SKM-1 treated with dmso at 0.1 percent for 144 hours (cell line): ENCODE measurements at regions not wholly inside any gene's neighbourhood (a gene's known extent, or its start where the extent isn't known, plus 50 kb on each side); places are given as distances from the start of the nearest gene placed in this dataset.

Experiments used
- DNase-seq: peaks from one replicate; lab custom pipeline; 2025; ENCODE audit not compliant: unreplicated experiment; lab: John Stamatoyannopoulos, UW

DNA sequence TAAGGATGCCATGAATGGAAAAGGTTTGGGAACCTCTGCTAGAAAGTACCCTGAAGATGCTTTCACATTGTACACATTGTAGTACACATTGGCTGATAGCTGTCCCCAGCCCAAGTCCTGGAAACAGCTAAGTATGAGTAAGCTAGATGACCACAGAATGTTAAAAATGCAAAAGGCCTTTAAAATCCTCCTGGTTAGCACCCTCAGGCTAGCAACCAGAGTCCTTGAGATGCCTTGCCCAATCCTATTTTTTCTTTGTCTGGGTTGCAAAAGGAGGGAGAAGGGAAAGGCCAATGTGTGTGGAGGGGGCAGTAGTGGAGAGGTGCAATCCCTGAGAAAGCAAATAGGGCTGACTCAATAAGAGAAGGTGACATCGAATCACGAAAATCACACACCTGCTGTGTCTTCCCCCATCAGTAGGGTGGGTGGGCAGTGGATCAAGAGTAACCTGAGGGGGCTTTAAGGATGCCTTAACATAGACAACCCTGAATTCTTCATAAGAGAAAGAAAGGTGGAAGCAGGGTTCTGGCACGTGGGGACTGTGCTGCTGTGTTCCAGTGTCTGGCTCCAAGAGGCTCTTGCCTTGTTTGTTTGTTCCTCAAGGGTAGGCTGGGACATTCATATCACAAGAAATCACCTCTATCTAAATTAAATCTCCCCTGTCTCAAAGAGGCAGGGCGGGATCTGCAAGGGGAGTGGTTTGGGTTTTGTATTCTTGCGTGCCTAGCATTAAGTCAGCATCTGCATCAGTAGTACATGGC is 266.2 kb upstream of the PLXNA2 start:
- no peak for DNase-seq

DNA sequence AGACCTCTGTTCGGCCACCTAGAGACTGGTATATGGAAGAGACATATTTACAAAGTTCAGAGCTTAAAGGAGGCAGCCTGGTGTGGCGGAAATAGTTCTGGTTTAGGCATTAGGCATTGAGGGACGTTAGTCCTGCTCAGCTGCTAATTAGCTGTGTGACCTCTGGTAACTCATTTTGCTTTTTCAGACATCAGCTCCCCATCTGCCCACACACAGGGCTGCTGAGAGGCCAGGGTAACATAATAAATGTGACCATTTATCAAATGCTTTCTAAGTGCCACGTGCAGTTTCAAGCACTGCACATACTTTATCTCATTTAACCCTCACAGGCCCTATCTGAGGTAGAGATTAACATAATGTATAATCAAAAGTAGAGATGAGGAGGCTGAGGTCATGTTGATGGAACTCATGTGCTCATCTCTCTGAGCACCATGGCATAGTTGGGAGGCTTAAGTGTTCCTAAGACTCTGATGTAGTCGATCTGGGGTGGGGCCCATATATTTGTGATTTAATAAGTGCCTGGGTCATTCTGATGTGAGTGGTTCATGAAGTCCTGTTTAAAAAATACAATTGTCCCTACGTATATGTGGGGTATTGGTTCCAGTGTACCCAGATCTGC is 267.2 kb upstream of the PLXNA2 start:
- no peak for DNase-seq

DNA sequence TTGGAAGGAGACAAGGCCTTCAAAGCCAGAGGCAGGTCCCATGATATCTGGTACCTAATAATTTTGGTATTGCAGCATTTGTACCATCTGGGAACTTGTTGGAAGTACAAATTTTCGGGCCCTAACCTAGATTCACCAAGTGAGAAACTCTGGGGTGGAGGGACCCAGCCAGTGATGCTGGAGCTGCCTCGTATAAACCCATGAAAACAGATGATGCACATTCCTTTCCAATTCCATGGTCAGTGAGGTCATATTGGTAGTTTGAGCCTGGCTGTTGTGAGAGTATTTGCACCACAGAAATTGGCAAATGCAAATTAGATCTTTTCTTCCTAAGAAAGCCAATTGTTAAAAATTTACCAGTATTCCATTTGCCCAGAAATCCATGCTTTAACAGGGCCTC is 269.6 kb upstream of the PLXNA2 start:
- DNase-seq, result no peak

DNA sequence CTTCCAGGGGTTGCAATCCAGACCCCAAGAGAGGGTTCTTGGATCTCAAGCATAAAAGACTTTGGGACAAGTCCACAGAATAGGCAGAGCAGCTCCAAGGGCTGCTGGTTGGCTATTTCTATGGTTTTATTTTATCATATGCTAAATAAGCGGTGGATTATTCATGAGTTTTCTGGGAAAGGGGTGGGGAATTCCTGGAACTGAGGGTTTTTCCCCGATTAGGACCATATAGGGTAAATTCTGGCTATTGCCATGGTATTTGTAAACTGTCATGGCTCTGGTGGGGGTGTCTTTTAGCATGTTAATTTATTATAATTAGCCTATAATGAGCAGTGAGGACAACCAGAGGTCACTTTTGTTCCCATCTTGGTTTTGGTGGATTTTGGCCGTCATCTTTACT is 270.9 kb upstream of the PLXNA2 start:
- DNase-seq, result no peak

DNA sequence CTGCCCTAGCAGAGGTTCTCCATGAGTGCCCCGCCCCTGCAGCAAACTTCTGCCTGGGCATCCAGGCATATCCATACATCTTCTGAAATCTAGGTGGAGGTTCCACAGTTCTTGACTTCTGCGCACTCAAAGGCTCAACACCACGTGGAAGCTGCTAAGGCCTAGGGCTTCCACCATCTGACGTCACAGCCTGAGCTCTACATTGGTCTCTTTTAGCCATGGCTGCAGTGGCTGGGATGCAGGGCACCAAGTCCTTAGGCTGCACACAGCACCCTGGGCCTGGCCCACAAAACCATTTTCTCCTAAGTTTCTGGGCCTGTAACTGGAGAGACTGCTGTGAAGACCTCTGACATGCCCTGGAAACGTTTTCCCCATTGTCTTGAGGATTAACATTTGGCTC is 272.6 kb upstream of the PLXNA2 start:
- DNase-seq, result no peak

DNA sequence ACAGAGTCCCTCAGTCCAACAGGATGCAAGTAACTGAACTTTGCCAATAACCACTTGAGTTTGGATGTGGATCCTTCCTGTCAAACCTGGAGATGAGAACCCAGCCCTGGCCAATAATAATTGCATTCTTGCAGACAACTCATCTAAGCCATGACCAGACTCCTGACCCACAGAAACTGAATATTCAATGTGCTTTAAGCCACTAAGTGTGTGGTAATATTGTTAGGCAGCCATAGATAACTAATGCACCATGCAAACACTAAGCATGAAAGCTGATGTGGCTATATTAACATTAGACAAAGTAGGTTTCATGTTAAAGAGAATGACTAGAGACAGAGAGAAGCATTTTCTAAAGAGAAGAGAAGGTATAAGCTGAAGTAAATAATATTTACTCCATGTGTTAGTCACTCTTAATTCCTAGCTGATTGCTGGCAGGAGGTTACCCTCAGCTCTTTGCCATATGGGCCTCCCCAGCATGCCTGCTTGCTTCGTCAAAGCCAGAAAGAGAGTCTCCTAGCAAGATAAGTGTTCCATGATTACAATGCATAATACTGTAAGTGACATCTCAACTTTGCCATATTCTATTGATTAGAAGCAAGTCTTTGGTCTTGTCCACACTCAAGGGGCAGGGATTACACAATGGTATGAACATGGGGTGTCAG is 276.4 kb upstream of the PLXNA2 start:
- no peak for DNase-seq

DNA sequence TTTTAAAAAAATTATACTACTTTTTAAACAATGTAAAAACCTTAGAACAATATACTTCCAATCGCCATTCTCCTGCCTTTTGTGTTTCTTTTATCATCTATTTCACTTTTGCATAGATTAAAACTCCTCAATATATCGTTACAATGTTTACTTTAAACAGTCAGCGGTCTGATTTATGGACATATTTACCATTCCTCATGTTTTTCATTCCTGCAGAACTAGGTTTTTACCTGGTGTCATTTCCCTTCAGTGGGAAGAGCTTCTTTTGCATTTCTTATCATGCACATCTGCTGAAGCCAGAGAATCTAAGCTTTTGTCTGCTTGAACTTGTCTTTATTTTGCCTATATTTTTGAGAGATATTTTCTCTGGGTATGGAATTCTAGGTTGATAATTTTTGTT is 277.4 kb upstream of the PLXNA2 start:
- no peak for DNase-seq

DNA sequence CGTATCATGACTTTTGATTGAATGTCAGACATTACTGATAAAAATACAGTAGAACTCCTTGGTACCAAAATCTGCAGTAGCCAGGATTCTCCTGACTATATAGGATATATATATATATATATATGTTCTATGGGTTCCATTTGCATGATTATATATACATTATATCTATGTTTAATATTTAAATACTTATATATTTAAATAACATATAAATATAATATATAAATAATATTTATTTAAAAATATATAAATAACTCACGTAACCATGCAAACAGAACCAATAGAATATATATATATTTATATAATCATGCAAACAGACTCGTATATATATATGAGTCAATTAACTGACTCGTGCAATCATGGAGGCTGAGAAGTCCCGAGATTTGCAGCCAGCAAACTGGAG is 278.8 kb upstream of the PLXNA2 start:
- DNase-seq, result no peak

DNA sequence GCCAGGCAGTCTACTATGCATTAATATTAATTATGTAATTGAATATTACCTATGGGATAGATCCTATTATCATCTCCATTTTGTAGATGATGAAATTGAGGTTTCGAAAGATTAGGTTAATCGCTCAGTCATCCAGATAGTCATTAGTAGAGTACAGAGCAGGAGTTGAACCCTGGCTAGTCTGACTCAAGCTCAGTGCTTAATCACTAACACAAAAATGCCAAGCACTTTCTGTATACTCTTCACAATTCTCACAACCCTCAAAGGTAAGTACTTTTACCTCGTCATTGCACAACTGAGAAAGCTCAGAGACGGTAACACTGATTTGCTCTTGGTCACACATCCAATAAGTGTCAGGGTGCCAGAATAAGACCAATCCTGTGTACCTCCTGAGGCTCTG is 280.2 kb upstream of the PLXNA2 start:
- no peak for DNase-seq

DNA sequence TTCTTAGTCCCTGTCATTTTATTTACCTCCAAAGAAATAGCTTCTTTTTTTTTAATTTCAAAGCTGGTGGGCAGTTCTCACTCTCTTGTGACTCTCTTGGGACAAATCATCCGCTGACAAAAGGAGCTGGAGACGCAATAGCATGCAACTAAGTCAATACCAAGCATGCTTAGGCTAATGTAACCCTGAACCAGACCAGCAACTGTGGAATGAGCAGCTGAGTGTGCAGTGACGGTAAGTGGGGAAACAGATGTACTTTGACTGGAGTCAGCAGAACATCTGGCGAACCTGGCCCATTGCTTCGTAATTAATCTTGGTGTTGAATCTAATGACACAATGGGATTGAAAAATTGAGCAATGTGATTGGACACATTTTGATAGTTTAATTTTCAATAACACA is 280.7 kb upstream of the PLXNA2 start:
- DNase-seq, result no peak

DNA sequence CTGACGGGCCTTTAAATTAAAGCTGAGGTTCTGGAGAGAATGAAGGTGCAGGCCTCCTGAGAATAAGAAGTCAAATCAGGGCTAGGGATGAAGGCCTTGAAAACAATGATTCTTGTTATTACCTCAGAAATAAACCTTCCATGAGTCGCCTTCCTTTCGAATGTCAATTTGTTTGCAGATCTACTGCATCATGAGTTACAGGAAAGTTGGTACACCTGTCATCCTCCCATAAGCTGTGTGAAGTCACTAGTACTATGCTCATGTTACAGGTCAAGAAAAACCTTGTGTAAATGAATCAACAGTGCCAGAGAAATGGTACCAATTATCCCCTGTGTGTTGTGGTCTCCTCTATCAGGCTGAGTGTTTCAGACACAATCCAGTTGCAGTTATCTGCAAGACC is 281.2 kb upstream of the PLXNA2 start:
- no peak for DNase-seq

DNA sequence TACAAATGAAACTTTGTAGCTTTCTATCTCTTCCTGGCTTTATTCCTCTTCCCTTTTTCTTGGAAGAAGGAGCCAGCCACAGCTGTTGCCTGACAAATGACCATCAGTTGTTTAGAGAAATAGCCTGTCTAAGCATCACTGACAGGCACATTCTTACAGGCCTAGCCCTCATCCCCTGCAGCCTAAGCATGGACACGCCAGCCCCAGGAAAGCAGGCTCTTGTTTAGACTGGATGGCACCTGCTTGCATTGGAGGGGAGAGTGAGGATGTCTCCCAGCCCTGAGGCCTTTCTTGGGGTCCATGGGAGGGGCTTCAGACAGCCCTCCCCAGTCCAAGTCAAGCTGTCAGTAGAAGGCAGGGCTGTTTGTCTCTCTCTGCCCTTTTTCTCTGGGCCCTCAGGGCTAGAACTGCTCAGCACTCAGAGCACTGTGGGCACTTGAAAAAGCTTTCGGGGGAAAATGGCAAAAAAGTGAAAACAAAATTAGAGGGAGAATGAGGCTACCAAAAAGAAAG is 282.5 kb upstream of the PLXNA2 start:
- no peak for DNase-seq

DNA sequence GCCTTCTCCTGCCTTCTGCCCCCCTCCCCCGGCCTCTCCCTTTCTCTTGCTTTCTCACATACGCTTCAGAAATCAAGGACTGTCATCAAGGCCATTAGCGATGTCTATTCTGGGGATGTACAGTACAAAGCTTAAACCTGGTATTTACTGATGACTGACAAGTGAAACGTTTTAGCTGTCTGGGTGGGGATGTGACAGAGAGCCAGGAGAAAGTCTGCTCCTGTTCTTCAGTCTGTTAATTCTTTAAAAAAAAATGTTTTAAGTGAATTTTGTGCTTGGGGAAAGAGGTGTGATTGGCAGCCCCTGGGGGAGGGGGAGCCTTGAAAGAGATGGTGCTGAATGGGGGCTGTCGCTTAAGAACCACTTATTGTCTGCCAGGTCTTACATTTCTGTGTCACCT is 283.0 kb upstream of the PLXNA2 start:
- DNase-seq, result no peak

DNA sequence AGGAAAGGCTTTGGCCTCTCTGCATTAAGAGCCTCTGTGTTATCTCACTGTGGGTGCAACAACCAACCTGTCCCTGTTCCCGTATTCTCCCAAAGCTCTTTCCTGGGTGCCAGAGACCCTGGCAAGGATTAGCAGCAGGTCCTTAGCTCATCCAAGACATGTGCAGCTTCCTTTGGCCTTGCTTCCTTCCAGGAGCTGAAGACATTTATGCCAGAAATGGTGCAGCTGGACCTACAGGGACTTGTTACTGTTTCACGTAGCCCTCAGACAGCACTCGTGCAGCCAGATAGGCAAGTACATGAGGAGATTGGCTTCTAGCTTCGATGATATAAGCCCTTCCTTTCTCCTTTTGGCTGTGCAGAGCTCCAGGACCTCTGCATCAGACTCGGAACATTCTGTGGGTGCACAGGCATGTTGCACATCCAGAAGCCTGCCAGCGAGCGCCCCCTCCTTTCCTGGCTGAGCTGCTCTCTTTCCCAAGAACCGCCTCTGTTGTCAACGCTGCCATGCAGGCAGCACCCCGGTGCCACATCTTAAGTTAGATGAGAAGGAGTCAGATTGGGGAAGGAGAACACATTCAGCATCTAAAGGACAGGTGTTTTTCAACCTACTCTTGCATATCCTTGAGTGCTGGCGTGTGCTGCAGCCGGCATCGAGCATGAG is 284.5 kb upstream of the PLXNA2 start:
- no peak for DNase-seq

DNA sequence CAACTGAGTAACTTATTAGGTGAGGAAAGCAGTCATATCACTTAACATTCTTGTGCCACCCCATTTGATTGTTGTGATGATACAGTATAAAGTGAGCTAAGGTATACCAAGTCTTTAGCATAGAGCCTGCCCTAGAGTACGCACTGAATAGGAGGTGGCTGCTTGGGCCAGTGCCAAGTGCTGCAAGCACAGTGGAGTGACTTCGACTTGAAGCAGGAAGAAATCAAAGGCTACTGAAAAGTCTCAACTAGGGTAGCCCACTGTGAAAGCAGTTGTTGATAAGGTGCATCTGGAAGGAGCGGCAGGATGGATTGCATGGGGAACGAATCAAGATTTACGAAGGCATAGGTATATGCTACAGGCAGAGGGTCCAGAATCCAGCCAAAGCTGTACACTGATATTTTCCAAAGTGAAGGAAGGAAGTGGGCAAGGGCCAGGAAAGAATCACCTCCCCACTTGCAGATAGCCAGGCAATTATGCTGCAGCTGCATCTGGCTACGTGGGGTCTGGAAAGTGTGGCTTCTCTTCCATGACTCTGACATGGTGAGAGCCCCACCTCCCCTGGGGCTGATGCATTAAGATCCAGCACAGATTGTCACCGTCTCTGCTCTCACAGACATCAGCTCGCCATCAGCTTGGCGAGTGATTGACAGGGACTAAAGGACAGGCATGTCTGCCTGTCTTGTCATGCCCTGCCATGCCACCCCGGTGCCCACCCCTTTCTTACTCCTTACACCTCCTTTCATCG is 287.0 kb upstream of the PLXNA2 start:
- DNase-seq, result no peak

DNA sequence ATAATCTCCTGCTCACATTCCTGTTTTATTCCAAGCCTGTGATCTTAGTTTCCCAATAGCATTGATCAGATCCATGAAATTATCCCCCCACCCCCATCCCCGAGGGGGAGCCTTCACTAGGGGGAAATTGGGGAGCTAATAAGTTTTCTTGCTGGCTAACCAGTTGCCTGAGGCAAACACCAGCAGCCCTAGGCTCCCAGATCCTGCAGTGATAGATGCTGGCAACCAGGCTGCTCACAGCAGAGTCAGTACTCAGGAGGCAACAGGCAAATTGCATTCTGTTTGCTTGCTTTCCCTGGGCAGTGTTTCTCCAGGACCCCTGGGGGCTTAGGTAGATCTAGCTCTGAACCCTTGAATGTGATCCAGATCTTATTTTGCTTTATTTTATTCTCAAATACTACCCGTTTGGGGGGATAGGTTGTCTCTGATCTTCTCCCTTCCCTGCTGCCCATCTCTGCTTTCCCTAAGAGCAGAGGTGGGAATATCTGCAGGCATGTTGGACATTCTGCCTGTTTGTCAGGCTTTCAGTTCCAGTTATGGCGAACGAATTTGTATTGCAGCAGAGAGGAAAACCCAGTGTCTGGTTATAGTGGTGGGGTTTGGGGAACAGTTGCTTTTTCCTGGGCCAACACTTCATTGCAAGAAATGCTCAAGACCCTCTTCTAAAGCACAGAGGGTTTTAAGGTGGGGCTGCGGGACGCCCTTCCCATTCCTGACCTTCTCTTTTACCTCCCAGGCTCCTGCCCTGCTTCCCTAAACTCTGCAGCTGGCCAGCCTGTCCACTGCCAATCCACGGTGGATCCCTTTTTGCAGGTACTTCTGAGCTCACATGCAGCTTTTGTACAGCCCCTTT is 289.8 kb upstream of the PLXNA2 start:
- DNase-seq, result no peak

DNA sequence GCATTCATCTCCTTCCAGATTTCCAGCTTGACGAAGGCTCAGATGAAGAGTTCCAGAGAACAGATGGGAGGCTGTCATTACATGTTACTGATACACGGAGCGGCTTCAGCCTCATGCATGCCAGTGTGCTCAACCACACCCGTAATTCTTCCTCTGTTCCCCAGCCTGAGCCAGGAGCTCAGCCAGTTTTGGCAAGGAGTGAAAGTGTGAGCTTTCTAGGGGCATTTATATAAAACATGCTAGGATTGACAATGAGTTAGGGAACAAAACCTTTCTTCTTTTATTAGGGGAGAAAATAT is 290.4 kb upstream of the PLXNA2 start:
- DNase-seq, result no peak

DNA sequence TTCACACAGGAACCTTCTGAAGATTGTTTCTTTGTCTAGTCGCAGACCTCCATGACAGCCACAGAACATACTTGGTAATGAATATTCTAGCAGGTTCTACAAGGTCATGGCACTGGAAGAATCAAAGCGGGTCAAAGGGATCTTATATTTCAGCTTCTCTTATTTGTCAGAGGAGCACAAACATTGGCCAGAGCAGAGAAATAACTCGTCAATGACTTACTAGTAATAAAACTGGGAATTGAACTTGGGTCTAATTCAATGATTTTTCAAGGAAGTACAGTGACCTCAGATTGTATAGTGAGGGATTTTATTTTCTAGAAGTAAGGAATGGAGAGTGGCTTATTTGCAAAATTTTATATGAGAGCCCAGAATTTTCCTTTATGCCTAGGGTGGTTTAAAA is 290.8 kb upstream of the PLXNA2 start:
- DNase-seq, result no peak

DNA sequence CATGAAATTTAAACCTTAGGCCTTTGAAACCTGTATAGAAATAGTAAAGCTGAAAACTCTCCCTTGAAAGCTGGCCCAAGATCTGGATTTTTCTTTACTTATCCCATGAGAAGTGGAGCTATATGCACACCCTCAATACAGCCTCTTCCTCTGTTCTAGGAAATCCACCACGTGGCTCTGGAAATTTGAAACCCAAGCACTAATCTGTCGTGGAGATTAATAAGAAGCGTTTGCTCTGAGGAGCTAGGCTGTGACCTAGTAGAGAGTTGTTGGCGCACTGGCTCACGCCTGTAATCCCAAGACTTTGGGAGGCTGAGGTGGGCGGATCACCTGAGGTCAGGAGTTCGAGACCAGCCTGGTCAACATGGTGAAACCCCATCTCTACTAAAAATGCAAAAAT is 291.3 kb upstream of the PLXNA2 start:
- no peak for DNase-seq

DNA sequence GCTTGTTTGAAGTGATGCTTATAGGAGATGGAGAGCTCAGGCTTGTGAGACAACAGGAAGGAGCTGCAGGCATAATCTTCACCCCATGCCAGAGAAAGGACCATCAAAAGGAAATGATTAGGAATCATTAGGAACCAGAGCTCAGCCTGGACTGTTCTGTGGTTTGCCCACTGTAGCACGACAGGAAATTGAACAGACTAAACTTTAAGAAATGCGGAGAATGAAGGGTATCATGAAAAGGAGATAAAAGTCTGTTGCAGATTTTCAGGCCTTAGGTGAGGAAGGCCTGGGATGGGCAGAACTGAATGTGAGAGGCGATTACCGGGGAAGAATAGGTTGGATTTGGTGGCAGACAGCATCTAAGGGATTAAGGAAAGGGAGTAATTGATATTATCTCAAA is 292.0 kb upstream of the PLXNA2 start:
- DNase-seq, result no peak
